IMR-90 (cell line): ENCODE measurements at regions not wholly inside any gene's neighbourhood (a gene's known extent, or its start where the extent isn't known, plus 50 kb on each side); places are given as distances from the start of the nearest gene placed in this dataset.

Experiments used
- ATAC-seq: fragments of 200-7000 bp; cut with Tn5 transposase; 2 replicates; pipeline ENCODE4 v1.9.1; 2020; ENCODE audit warnings: low read depth, mild to moderate bottlenecking, moderate library complexity
- BruUV-seq: library from RNA; stranded (reverse); fragments of 400-500 nt; replicated peaks from 2 replicates; lab custom pipeline; 2021; lab: Mats Ljungman, UMichigan
- CTCF ChIA-PET: fragments of 300-600 bp; formaldehyde crosslinking; extraction: SDS; loops from one replicate; lab custom pipeline; 2021; ENCODE audit warnings: antibody characterized with exemption; lab: Yijun Ruan, JAX
- POLR2A ChIA-PET: fragments of 300-600 bp; sonication (Branson Sonifier 250); formaldehyde crosslinking; loops from one replicate; lab custom pipeline; 2022; ENCODE audit warnings: antibody characterized with exemption; ENCODE audit not compliant: unreplicated experiment; lab: Charles Lee
- DNase-seq: peaks from one replicate; pipeline ENCODE4 v3.0.0; 2013
- H2AFZ ChIP-seq: replicated peaks from 2 replicates; pipeline ENCODE3; 2013; ENCODE audit warnings: low read length, mild to moderate bottlenecking; ENCODE audit not compliant: poor library complexity
- H2AK5ac ChIP-seq: 2 replicates; pipeline ENCODE4 v1.6.1; 2013; ENCODE audit warnings: low read depth, low read length, inconsistent platforms
- H2AK9ac ChIP-seq: replicated peaks from 2 replicates; pipeline ENCODE3; 2013; ENCODE audit warnings: mild to moderate bottlenecking, low read depth, low read length, moderate library complexity; ENCODE audit not compliant: poor library complexity
- H2BK120ac ChIP-seq: 2 replicates; pipeline ENCODE4 v1.6.1; 2013; ENCODE audit warnings: low read depth, low read length, inconsistent platforms
- H2BK15ac ChIP-seq: 3 replicates; pipeline ENCODE4 v1.6.1; 2013; ENCODE audit warnings: low read depth, low read length, inconsistent platforms
- H2BK20ac ChIP-seq: 2 replicates; pipeline ENCODE4 v1.6.1; 2013; ENCODE audit warnings: low read depth, mild to moderate bottlenecking, inconsistent platforms, low read length, moderate library complexity
- H2BK5ac ChIP-seq: 2 replicates; pipeline ENCODE4 v1.6.1; 2013; ENCODE audit warnings: mild to moderate bottlenecking, low read depth, low read length, inconsistent platforms; ENCODE audit not compliant: poor library complexity, severe bottlenecking
- H3K14ac ChIP-seq: replicated peaks from 2 replicates; pipeline ENCODE4 v1.6.1; 2013; ENCODE audit warnings: low read depth, low read length, inconsistent platforms
- H3K18ac ChIP-seq: 2 replicates; pipeline ENCODE4 v1.6.1; 2013; ENCODE audit warnings: low read depth, low read length, control low read depth
- H3K23ac ChIP-seq: 2 replicates; pipeline ENCODE4 v1.6.1; 2013; ENCODE audit warnings: low read depth, low read length, inconsistent platforms
- H3K27ac ChIP-seq: 2 replicates; pipeline ENCODE4 v1.5.1; 2013; ENCODE audit warnings: mild to moderate bottlenecking, control low read depth, low read length; ENCODE audit not compliant: insufficient read depth
- H3K27me3 ChIP-seq: 2 replicates; pipeline ENCODE4 v1.6.1; 2013; ENCODE audit warnings: low read length; ENCODE audit not compliant: control insufficient read depth, insufficient read depth
- H3K36me3 ChIP-seq: 2 replicates; pipeline ENCODE4 v1.6.1; 2013; ENCODE audit warnings: low read length, mixed read lengths; ENCODE audit not compliant: control insufficient read depth, insufficient read depth
- H3K4ac ChIP-seq: 2 replicates; pipeline ENCODE4 v1.6.1; 2013; ENCODE audit warnings: low read depth, low read length, inconsistent platforms
- H3K4me1 ChIP-seq: 2 replicates; pipeline ENCODE4 v1.6.1; 2013; ENCODE audit warnings: low read length, mixed read lengths; ENCODE audit not compliant: control insufficient read depth, insufficient read depth
- H3K4me2 ChIP-seq: 2 replicates; pipeline ENCODE4 v1.6.1; 2013; ENCODE audit warnings: low read depth, mild to moderate bottlenecking, control low read depth, low read length, moderate library complexity
- H3K4me3 ChIP-seq: 2 replicates; pipeline ENCODE4 v1.5.1; 2013; ENCODE audit warnings: low read depth, mild to moderate bottlenecking, control low read depth, low read length, moderate library complexity; ENCODE audit not compliant: insufficient read depth
- H3K56ac ChIP-seq: 2 replicates; pipeline ENCODE4 v1.6.1; 2013; ENCODE audit warnings: low read length, inconsistent platforms; ENCODE audit not compliant: insufficient read depth; ENCODE audit errors: extremely low read depth
- H3K79me1 ChIP-seq, 2 experiments: 2 replicates each; pipeline ENCODE4 v1.6.1; 2013; ENCODE audit warnings: low read length in 2 of 2, inconsistent platforms in 1 of 2, low read depth in 1 of 2
- H3K9ac ChIP-seq: 2 replicates; pipeline ENCODE4 v1.6.1; 2013; ENCODE audit warnings: low read depth, low read length, control low read depth
- H3K9me1 ChIP-seq: 2 replicates; pipeline ENCODE4 v1.6.1; 2013; ENCODE audit warnings: low read length, inconsistent platforms; ENCODE audit not compliant: insufficient read depth
- H3K9me3 ChIP-seq: 2 replicates; pipeline ENCODE4 v1.6.1; 2013; ENCODE audit warnings: low read length; ENCODE audit not compliant: control insufficient read depth, insufficient read depth
- H4K20me1 ChIP-seq: 2 replicates; pipeline ENCODE4 v1.6.1; 2013; ENCODE audit warnings: low read length, inconsistent platforms; ENCODE audit not compliant: insufficient read depth
- H4K5ac ChIP-seq: 2 replicates; pipeline ENCODE4 v1.6.1; 2013; ENCODE audit warnings: mild to moderate bottlenecking, low read depth, low read length, control low read depth
- H4K8ac ChIP-seq, 2 experiments: 2 replicates each; pipeline ENCODE4 v1.6.1; 2013; ENCODE audit warnings: low read depth in 2 of 2, low read length in 2 of 2, control low read depth in 1 of 2, inconsistent platforms in 1 of 2
- H4K91ac ChIP-seq: 2 replicates; pipeline ENCODE4 v1.6.1; 2013; ENCODE audit warnings: low read depth, low read length, inconsistent platforms; ENCODE audit not compliant: insufficient read depth
- RAD21 ChIP-seq: IDR thresholded peaks from 2 replicates; pipeline ENCODE4 v1.6.1; 2012; ENCODE audit warnings: low read length, improper control_type of control experiment
- RCOR1 ChIP-seq: IDR thresholded peaks from 2 replicates; pipeline ENCODE4 v1.6.1; 2012; ENCODE audit warnings: mild to moderate bottlenecking, low read length, improper control_type of control experiment; ENCODE audit not compliant: insufficient replicate concordance
- WGBS, 2 experiments: methylation state at CpG; one replicate each; pipeline versions ENCODE4 v1.1.5 to v1.1.7; 2013; ENCODE audit warnings: missing lambda C conversion rate in 2 of 2; ENCODE audit not compliant: insufficient read length in 1 of 2; ENCODE audit errors: extremely low coverage in 2 of 2; 5-methylcytosine and 5-hydroxymethylcytosine counted together
- dilution Hi-C: fragments of 300-500 bp; cut with HindIII; formaldehyde crosslinking; loops from one replicate; pipeline ENCODE4 v1.14.3; 2018; ENCODE audit warnings: low sequenced_read_pairs; ENCODE audit not compliant: unreplicated experiment
- in situ Hi-C: fragments of 300-500 bp; cut with MboI; formaldehyde crosslinking; loops from 3 replicates; pipeline ENCODE4 v1.14.3; 2019; ENCODE audit warnings: low sequenced_read_pairs, inconsistent platforms, mixed read lengths
- intact Hi-C: fragments of 100-400 bp; cut with micrococcal nuclease; formaldehyde crosslinking; loops from 2 replicates; pipeline ENCODE4 v1.10.0; 2022

- Histone ChIP-seq H2AK5ac (no peak overlapping the region), H2BK120ac (no peak overlapping the region), H2BK5ac (no peak overlapping the region), H3K9me3 (peaks cover 13% of the 10 kb centered on the region), H3K4ac (no peak overlapping the region), H4K91ac (no peak overlapping the region), H2AFZ (no peak overlapping the region), H4K20me1 (no peaks in the 10 kb centered on the region), H3K18ac (no peak overlapping the region), H4K8ac (no peak overlapping the region), H3K9me1 (no peaks in the 10 kb centered on the region), H2BK15ac (no peak overlapping the region), H4K5ac (no peak overlapping the region), H3K27ac (no peak overlapping the region), H2BK20ac (no peak overlapping the region), H3K9ac (no peak overlapping the region), H3K14ac (no peak overlapping the region), H3K36me3 (no peaks in the 10 kb centered on the region), H3K56ac (no peak overlapping the region), H3K23ac (no peak overlapping the region), H2AK9ac (no peak overlapping the region), H3K79me1 (no peaks in the 10 kb centered on the region), H3K4me1 (no peaks in the 10 kb centered on the region), H3K4me2 (no peak overlapping the region), H3K4me3 (no peak overlapping the region), H3K27me3 (no peaks in the 10 kb centered on the region)
- TF ChIP-seq RCOR1 (no peak), RAD21 (no peak)
- ChIA-PET CTCF (no interaction called here), POLR2A (no interaction called here)
- ATAC-seq (no peak), DNase-seq (no peak)
- no TSS peak for BruUV-seq
- in situ Hi-C loops (no loop called here), intact Hi-C loops (no loop called here), dilution Hi-C loops (no loop called here)
- no CpG with 5 or more reads among the region's 2 CpGs for WGBS, 2 experiments
These were observed 340.5 kb upstream of the SYNCRIP start for GRCh38 chr6:85983032-85983659.
